GM23338 (cell line): ENCODE measurements at regions not wholly inside any gene's neighbourhood (a gene's known extent, or its start where the extent isn't known, plus 50 kb on each side); places are given as distances from the start of the nearest gene placed in this dataset.

ENCODE experiments used
- ATAC-seq: fragments of 200-7000 bp; cut with Tn5 transposase; 3 replicates; pipeline ENCODE4 v1.9.1; 2020
- DNase-seq: peaks from one replicate; pipeline ENCODE4 v3.0.0-alpha.2; 2015; ENCODE audit warnings: low spot score
- H2AFZ ChIP-seq: fragments of 200-600 bp; sonication (generic); 2 replicates; pipeline ENCODE4 v1.8.0; 2016; ENCODE audit warnings: antibody characterized with exemption, mild to moderate bottlenecking, moderate library complexity
- H3F3A ChIP-seq: fragments of 200-600 bp; sonication (generic); replicated peaks from 2 replicates; pipeline ENCODE4 v1.8.0; 2017; ENCODE audit warnings: antibody characterized with exemption, mixed run types, low read depth
- H3K27ac ChIP-seq: fragments of 200-600 bp; sonication (generic); 2 replicates; pipeline ENCODE4 v1.6.1; 2016; ENCODE audit warnings: low read depth
- H3K27me3 ChIP-seq: fragments of 200-600 bp; sonication (generic); 2 replicates; pipeline ENCODE4 v1.8.0; 2016; ENCODE audit warnings: mild to moderate bottlenecking, mixed run types, moderate library complexity; ENCODE audit not compliant: insufficient read depth
- H3K36me3 ChIP-seq: fragments of 200-600 bp; sonication (generic); 2 replicates; pipeline ENCODE4 v1.8.0; 2016; ENCODE audit warnings: mild to moderate bottlenecking; ENCODE audit not compliant: insufficient read depth
- H3K4me1 ChIP-seq: fragments of 200-600 bp; sonication (generic); 2 replicates; pipeline ENCODE4 v1.8.0; 2016; ENCODE audit warnings: mild to moderate bottlenecking, moderate library complexity; ENCODE audit not compliant: insufficient read depth
- H3K4me2 ChIP-seq: fragments of 200-600 bp; sonication (generic); 2 replicates; pipeline ENCODE4 v1.7.1; 2017; ENCODE audit warnings: mixed run types
- H3K4me3 ChIP-seq: fragments of 200-600 bp; sonication (generic); 2 replicates; pipeline ENCODE4 v1.6.1; 2016; ENCODE audit warnings: mixed run types
- H3K79me2 ChIP-seq: fragments of 200-600 bp; sonication (generic); replicated peaks from 2 replicates; pipeline ENCODE4 v1.8.0; 2017; ENCODE audit warnings: mild to moderate bottlenecking; ENCODE audit not compliant: insufficient read depth
- H3K9me2 ChIP-seq: fragments of 200-600 bp; sonication (generic); 2 replicates; pipeline ENCODE4 v1.8.0; 2017; ENCODE audit not compliant: insufficient read depth
- H4K20me1 ChIP-seq: fragments of 200-600 bp; sonication (generic); replicated peaks from 2 replicates; pipeline ENCODE4 v1.8.0; 2017; ENCODE audit warnings: mild to moderate bottlenecking; ENCODE audit not compliant: insufficient read depth
- H3K27ac Mint-ChIP-seq: 2 replicates; pipeline ENCODE4 v1.8.0; 2020; ENCODE audit warnings: inconsistent platforms, mild to moderate bottlenecking, moderate library complexity, mixed read lengths
- H3K27me3 Mint-ChIP-seq: 3 replicates; pipeline ENCODE4 v1.8.0; 2022; ENCODE audit warnings: low read depth, mild to moderate bottlenecking, moderate library complexity, mixed read lengths, inconsistent platforms; ENCODE audit not compliant: insufficient read depth, poor library complexity
- H3K36me3 Mint-ChIP-seq: 3 replicates; pipeline ENCODE4 v1.8.0; 2021; ENCODE audit warnings: low read depth, mild to moderate bottlenecking, inconsistent platforms, moderate library complexity, mixed read lengths
- H3K4me1 Mint-ChIP-seq: 3 replicates; pipeline ENCODE4 v1.8.0; 2020; ENCODE audit warnings: mild to moderate bottlenecking, inconsistent platforms, mixed read lengths
- H3K4me3 Mint-ChIP-seq: 3 replicates; pipeline ENCODE4 v1.8.0; 2021; ENCODE audit warnings: moderate library complexity, mild to moderate bottlenecking, inconsistent platforms, mixed read lengths
- H3K9me3 Mint-ChIP-seq: 3 replicates; pipeline ENCODE4 v1.8.0; 2020; ENCODE audit warnings: moderate library complexity, mild to moderate bottlenecking, inconsistent platforms, mixed read lengths
- CREB1 ChIP-seq: fragments of 250-450 bp; sonication (Bioruptor Pico); IDR thresholded peaks from 2 replicates; pipeline ENCODE4 v1.5.0; 2020; ENCODE audit warnings: low read depth, mild to moderate bottlenecking, moderate library complexity
- ETS1 ChIP-seq: IDR thresholded peaks from 2 replicates; pipeline ENCODE4 v1.6.1; 2016; ENCODE audit warnings: antibody characterized with exemption
- EZH2 ChIP-seq: fragments of 200-600 bp; sonication (generic); IDR thresholded peaks from one replicate; pipeline ENCODE4 v1.8.0; 2017; ENCODE audit warnings: antibody characterized with exemption, mild to moderate bottlenecking, low read depth; ENCODE audit not compliant: unreplicated experiment
- EZH2phosphoT487 ChIP-seq: fragments of 200-600 bp; sonication (generic); IDR thresholded peaks from one replicate; pipeline ENCODE4 v1.8.1; 2018; ENCODE audit warnings: antibody characterized with exemption; ENCODE audit not compliant: unreplicated experiment
- JUNB ChIP-seq: IDR thresholded peaks from one replicate; pipeline ENCODE4 v1.6.1; 2016; ENCODE audit warnings: antibody characterized with exemption; ENCODE audit not compliant: unreplicated experiment
- NANOG ChIP-seq: IDR thresholded peaks from 2 replicates; pipeline ENCODE4 v1.6.1; 2016; ENCODE audit warnings: antibody characterized with exemption, borderline replicate concordance
- POLR2AphosphoS5 ChIP-seq: IDR thresholded peaks from 2 replicates; pipeline ENCODE4 v1.6.1; 2016; ENCODE audit warnings: antibody characterized with exemption, low read depth
- STAT1 ChIP-seq: IDR thresholded peaks from one replicate; pipeline ENCODE4 v1.6.1; 2016; ENCODE audit warnings: antibody characterized with exemption; ENCODE audit not compliant: unreplicated experiment
- ZNF114 ChIP-seq: fragments of 250-450 bp; sonication (Bioruptor Pico); IDR thresholded peaks from 2 replicates; pipeline ENCODE4 v1.5.0; 2020; ENCODE audit warnings: mild to moderate bottlenecking, moderate library complexity
- ZNF331 ChIP-seq: fragments of 250-450 bp; sonication (Bioruptor Pico); IDR thresholded peaks from 2 replicates; pipeline ENCODE4 v1.5.0; 2020; ENCODE audit warnings: low read depth, mild to moderate bottlenecking, moderate library complexity
- ZNF462 ChIP-seq: fragments of 250-450 bp; sonication (Bioruptor Pico); IDR thresholded peaks from 2 replicates; pipeline ENCODE4 v1.5.0; 2020; ENCODE audit warnings: mild to moderate bottlenecking, moderate library complexity
- TF ChIP-seq, protein P1 (sequence below): IDR thresholded peaks from one replicate; pipeline ENCODE4 v1.6.1; 2018; ENCODE audit warnings: antibody characterized with exemption; ENCODE audit not compliant: unreplicated experiment
- TF ChIP-seq, protein P2 (sequence below), 2 experiments: fragments of 200-600 bp in 1 of 2; sonication (generic) in 1 of 2; conservative IDR thresholded peaks; 2 replicates each; pipeline versions ENCODE4 v1.5.1 to v1.6.1; 2016 to 2017; ENCODE audit warnings: antibody characterized with exemption in 2 of 2, low read depth in 2 of 2, mild to moderate bottlenecking in 2 of 2, moderate library complexity in 1 of 2

DNA sequence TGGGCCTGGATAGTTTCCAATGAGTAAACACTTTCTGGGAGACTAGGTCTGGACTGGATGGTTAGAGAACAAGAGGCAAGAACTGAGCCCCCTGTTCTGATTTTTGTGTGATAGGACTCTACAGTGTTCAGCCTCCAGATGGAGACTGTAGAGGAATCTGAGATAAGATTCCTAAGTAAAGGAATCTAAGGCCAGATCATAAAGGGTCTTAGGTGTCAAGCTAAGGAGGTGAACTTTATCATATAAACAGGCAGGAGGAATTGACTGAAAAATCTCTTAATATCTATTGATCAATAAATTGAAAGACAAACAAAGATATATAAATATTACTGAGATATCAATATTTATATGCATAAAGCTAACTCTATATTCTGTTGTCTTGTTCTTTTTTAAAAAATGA lies 449.1 kb upstream of the DAB1 start:
- Mint-ChIP-seq H3K27me3 (no peaks in the 10 kb centered on the region), H3K36me3 (no peaks in the 10 kb centered on the region), H3K27ac (no peak overlapping the region), H3K9me3 (no peaks in the 10 kb centered on the region), H3K4me3 (no peak overlapping the region), H3K4me1 (0 out of 3 replicates have a peak, but pooled peaks cover 4% of the 10 kb centered on the region)
- Histone ChIP-seq H3K4me1 (no peaks in the 10 kb centered on the region), H3K27me3 (no peaks in the 10 kb centered on the region), H4K20me1 (no peaks in the 10 kb centered on the region), H3K36me3 (no peaks in the 10 kb centered on the region), H3K79me2 (no peaks in the 10 kb centered on the region), H3K27ac (no peak overlapping the region), H3F3A (no peaks in the 10 kb centered on the region), H2AFZ (no peak overlapping the region), H3K9me2 (no peaks in the 10 kb centered on the region), H3K4me3 (no peak overlapping the region), H3K4me2 (no peak overlapping the region)
- TF ChIP-seq ZNF462 (CRISPR knock-in tag) (no peak), POLR2AphosphoS5 (no peak), STAT1 (no peak), ZNF114 (no peak), EZH2 (no peak), EZH2phosphoT487 (no peak), JUNB (no peak), ETS1 (no peak), ZNF331 (CRISPR knock-in tag) (no peak), CREB1 (CRISPR knock-in tag) (no peak), NANOG (no peak)
- TF ChIP-seq, protein P1, sequence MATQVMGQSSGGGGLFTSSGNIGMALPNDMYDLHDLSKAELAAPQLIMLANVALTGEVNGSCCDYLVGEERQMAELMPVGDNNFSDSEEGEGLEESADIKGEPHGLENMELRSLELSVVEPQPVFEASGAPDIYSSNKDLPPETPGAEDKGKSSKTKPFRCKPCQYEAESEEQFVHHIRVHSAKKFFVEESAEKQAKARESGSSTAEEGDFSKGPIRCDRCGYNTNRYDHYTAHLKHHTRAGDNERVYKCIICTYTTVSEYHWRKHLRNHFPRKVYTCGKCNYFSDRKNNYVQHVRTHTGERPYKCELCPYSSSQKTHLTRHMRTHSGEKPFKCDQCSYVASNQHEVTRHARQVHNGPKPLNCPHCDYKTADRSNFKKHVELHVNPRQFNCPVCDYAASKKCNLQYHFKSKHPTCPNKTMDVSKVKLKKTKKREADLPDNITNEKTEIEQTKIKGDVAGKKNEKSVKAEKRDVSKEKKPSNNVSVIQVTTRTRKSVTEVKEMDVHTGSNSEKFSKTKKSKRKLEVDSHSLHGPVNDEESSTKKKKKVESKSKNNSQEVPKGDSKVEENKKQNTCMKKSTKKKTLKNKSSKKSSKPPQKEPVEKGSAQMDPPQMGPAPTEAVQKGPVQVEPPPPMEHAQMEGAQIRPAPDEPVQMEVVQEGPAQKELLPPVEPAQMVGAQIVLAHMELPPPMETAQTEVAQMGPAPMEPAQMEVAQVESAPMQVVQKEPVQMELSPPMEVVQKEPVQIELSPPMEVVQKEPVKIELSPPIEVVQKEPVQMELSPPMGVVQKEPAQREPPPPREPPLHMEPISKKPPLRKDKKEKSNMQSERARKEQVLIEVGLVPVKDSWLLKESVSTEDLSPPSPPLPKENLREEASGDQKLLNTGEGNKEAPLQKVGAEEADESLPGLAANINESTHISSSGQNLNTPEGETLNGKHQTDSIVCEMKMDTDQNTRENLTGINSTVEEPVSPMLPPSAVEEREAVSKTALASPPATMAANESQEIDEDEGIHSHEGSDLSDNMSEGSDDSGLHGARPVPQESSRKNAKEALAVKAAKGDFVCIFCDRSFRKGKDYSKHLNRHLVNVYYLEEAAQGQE: no peak
- TF ChIP-seq, protein P2, sequence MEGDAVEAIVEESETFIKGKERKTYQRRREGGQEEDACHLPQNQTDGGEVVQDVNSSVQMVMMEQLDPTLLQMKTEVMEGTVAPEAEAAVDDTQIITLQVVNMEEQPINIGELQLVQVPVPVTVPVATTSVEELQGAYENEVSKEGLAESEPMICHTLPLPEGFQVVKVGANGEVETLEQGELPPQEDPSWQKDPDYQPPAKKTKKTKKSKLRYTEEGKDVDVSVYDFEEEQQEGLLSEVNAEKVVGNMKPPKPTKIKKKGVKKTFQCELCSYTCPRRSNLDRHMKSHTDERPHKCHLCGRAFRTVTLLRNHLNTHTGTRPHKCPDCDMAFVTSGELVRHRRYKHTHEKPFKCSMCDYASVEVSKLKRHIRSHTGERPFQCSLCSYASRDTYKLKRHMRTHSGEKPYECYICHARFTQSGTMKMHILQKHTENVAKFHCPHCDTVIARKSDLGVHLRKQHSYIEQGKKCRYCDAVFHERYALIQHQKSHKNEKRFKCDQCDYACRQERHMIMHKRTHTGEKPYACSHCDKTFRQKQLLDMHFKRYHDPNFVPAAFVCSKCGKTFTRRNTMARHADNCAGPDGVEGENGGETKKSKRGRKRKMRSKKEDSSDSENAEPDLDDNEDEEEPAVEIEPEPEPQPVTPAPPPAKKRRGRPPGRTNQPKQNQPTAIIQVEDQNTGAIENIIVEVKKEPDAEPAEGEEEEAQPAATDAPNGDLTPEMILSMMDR (conservative IDR thresholded peaks at IDR 0.05; ENCODE audit: low read depth in 2 of 2): no peak
- DNase-seq: no peak
- no peak for ATAC-seq
